H9 (cell line): ENCODE measurements at regions not wholly inside any gene's neighbourhood (a gene's known extent, or its start where the extent isn't known, plus 50 kb on each side); places are given as distances from the start of the nearest gene placed in this dataset.

Experiments
- DNase-seq: peaks from one replicate; pipeline ENCODE4 v3.0.0-alpha.2; 2017
- H2AFZ ChIP-seq: one replicate; pipeline ENCODE4 v1.6.1; 2013; ENCODE audit warnings: mild to moderate bottlenecking, low read length, control low read depth, moderate library complexity
- H2AK5ac ChIP-seq: 2 replicates; pipeline ENCODE4 v1.6.1; 2013; ENCODE audit warnings: low read length, control low read depth, mixed read lengths; ENCODE audit not compliant: insufficient read length
- H2BK120ac ChIP-seq: one replicate; pipeline ENCODE4 v1.6.1; 2013; ENCODE audit warnings: low read depth, mild to moderate bottlenecking, low read length, control low read depth, inconsistent platforms; ENCODE audit not compliant: poor library complexity, severe bottlenecking
- H2BK12ac ChIP-seq: 2 replicates; pipeline ENCODE4 v1.6.1; 2013; ENCODE audit warnings: low read length, control low read depth, mixed read lengths, low read depth; ENCODE audit not compliant: insufficient read length
- H2BK15ac ChIP-seq: 2 replicates; pipeline ENCODE4 v1.6.1; 2013; ENCODE audit warnings: low read depth, low read length, control low read depth
- H2BK20ac ChIP-seq: one replicate; pipeline ENCODE4 v1.6.1; 2013; ENCODE audit warnings: low read depth, mild to moderate bottlenecking, low read length, control low read depth, inconsistent platforms; ENCODE audit not compliant: poor library complexity, severe bottlenecking
- H2BK5ac ChIP-seq: 2 replicates; pipeline ENCODE4 v1.6.1; 2013; ENCODE audit warnings: low read length, control low read depth, mixed read lengths; ENCODE audit not compliant: insufficient read length
- H3K14ac ChIP-seq: 2 replicates; pipeline ENCODE4 v1.6.1; 2013; ENCODE audit warnings: low read length, control low read depth; ENCODE audit not compliant: insufficient read depth
- H3K18ac ChIP-seq: 2 replicates; pipeline ENCODE4 v1.6.1; 2013; ENCODE audit warnings: low read depth, mild to moderate bottlenecking, mixed read lengths, low read length, control low read depth; ENCODE audit not compliant: insufficient read length
- H3K23ac ChIP-seq: 2 replicates; pipeline ENCODE4 v1.6.1; 2013; ENCODE audit warnings: low read length, control low read depth, mixed read lengths, low read depth; ENCODE audit not compliant: insufficient read length
- H3K23me2 ChIP-seq: 2 replicates; pipeline ENCODE4 v1.6.1; 2013; ENCODE audit warnings: low read depth, mild to moderate bottlenecking, mixed read lengths, low read length, control low read depth; ENCODE audit not compliant: insufficient read length, poor library complexity, severe bottlenecking
- H3K27ac ChIP-seq: 2 replicates; pipeline ENCODE4 v1.5.1; 2013; ENCODE audit warnings: low read length, control low read depth, mixed read lengths, low read depth; ENCODE audit not compliant: insufficient read length
- H3K27me3 ChIP-seq: 2 replicates; pipeline ENCODE4 v1.6.1; 2013; ENCODE audit warnings: low read length, control low read depth, inconsistent platforms; ENCODE audit not compliant: insufficient read depth
- H3K4ac ChIP-seq: 2 replicates; pipeline ENCODE4 v1.6.1; 2013; ENCODE audit warnings: low read depth, mild to moderate bottlenecking, control low read depth, inconsistent platforms, low read length, moderate library complexity
- H3K4me1 ChIP-seq: 2 replicates; pipeline ENCODE4 v1.6.1; 2013; ENCODE audit warnings: low read length, control low read depth, inconsistent platforms; ENCODE audit not compliant: insufficient read depth
- H3K4me2 ChIP-seq: 2 replicates; pipeline ENCODE4 v1.6.1; 2013; ENCODE audit warnings: low read length, control low read depth, mixed read lengths; ENCODE audit not compliant: insufficient read length, insufficient read depth
- H3K56ac ChIP-seq: 2 replicates; pipeline ENCODE4 v1.6.1; 2013; ENCODE audit warnings: low read depth, mild to moderate bottlenecking, mixed read lengths, low read length, control low read depth; ENCODE audit not compliant: insufficient read length
- H3K79me1 ChIP-seq: 2 replicates; pipeline ENCODE4 v1.6.1; 2013; ENCODE audit warnings: low read depth, mild to moderate bottlenecking, moderate library complexity, low read length, control low read depth, inconsistent platforms; ENCODE audit not compliant: insufficient read depth, poor library complexity, severe bottlenecking
- H3K79me2 ChIP-seq: 2 replicates; pipeline ENCODE4 v1.6.1; 2013; ENCODE audit warnings: low read length, control low read depth, inconsistent platforms; ENCODE audit not compliant: insufficient read depth
- H3K9ac ChIP-seq: 2 replicates; pipeline ENCODE4 v1.6.1; 2013; ENCODE audit warnings: low read length, control low read depth, mixed read lengths; ENCODE audit not compliant: insufficient read length; ENCODE audit errors: extremely low read depth
- H3K9me3 ChIP-seq: one replicate; pipeline ENCODE4 v1.6.1; 2013; ENCODE audit warnings: low read depth, low read length, inconsistent platforms; ENCODE audit not compliant: control insufficient read depth
- H3T11ph ChIP-seq: one replicate; pipeline ENCODE4 v1.6.1; 2013; ENCODE audit warnings: mild to moderate bottlenecking, low read length, control low read depth, inconsistent platforms
- H4K20me1 ChIP-seq: one replicate; pipeline ENCODE4 v1.6.1; 2013; ENCODE audit not compliant: control insufficient read depth, insufficient read length, insufficient read depth
- H4K5ac ChIP-seq: 2 replicates; pipeline ENCODE4 v1.6.1; 2013; ENCODE audit warnings: low read depth, mild to moderate bottlenecking, mixed read lengths, low read length, control low read depth; ENCODE audit not compliant: insufficient read length
- H4K8ac ChIP-seq: replicated peaks from 2 replicates; pipeline ENCODE4 v1.6.1; 2013; ENCODE audit warnings: low read length, control low read depth, mixed read lengths, low read depth; ENCODE audit not compliant: insufficient read length
- H4K91ac ChIP-seq: 2 replicates; pipeline ENCODE4 v1.6.1; 2013; ENCODE audit warnings: low read depth, mild to moderate bottlenecking, moderate library complexity, mixed read lengths, low read length, control low read depth; ENCODE audit not compliant: insufficient read length
- H3K27ac Mint-ChIP-seq, 3 experiments: 2 replicates in 2 of 3; 3 replicates in 1 of 3; pipeline ENCODE4 v1.8.0; 2020 to 2021; ENCODE audit warnings: mixed read lengths in 3 of 3, mild to moderate bottlenecking in 1 of 3, moderate library complexity in 1 of 3
- H3K27me3 Mint-ChIP-seq: 2 replicates; pipeline ENCODE4 v1.8.0; 2021; ENCODE audit warnings: low read depth, mild to moderate bottlenecking, moderate library complexity, mixed read lengths
- H3K36me3 Mint-ChIP-seq, 3 experiments: 2 replicates in 2 of 3; 3 replicates in 1 of 3; pipeline ENCODE4 v1.8.0; 2020 to 2021; ENCODE audit warnings: low read depth in 3 of 3, mixed read lengths in 3 of 3; ENCODE audit not compliant: insufficient read depth in 1 of 3
- H3K4me1 Mint-ChIP-seq, 2 experiments: 2 replicates each; pipeline ENCODE4 v1.8.0; 2020; ENCODE audit warnings: mixed read lengths in 2 of 2
- H3K4me3 Mint-ChIP-seq, 2 experiments: 2 replicates in 1 of 2; 3 replicates in 1 of 2; pipeline ENCODE4 v1.8.0; 2020 to 2021; ENCODE audit warnings: mild to moderate bottlenecking in 2 of 2, mixed read lengths in 2 of 2, moderate library complexity in 1 of 2
- H3K9me3 Mint-ChIP-seq, 2 experiments: 2 replicates in 1 of 2; 3 replicates in 1 of 2; pipeline ENCODE4 v1.8.0; 2020; ENCODE audit warnings: mild to moderate bottlenecking in 2 of 2, mixed read lengths in 2 of 2, moderate library complexity in 1 of 2
- CTCF ChIP-seq: fragments of 200-600 bp; sonication (generic); conservative IDR thresholded peaks from 3 replicates; pipeline ENCODE4 v1.8.0; 2021; ENCODE audit warnings: antibody characterized with exemption, mild to moderate bottlenecking
- WGBS: extraction: QIAGEN DNeasy Blood & Tissue Kit; methylation state at CpG from one replicate; pipeline ENCODE4 v1.1.7; 2013; ENCODE audit warnings: missing lambda C conversion rate, low lambda C conversion rate, mixed read lengths; ENCODE audit not compliant: insufficient read length; ENCODE audit errors: extremely low coverage; 5-methylcytosine and 5-hydroxymethylcytosine counted together

- no peak overlapping the region for H3K18ac ChIP-seq
- H4K8ac ChIP-seq, result no peak overlapping the region
- H3K23ac ChIP-seq, result no peak overlapping the region
- H3K27ac ChIP-seq, result no peak overlapping the region
- Mint-ChIP-seq H3K9me3 (no peaks in the 10 kb centered on the region), H3K4me3 (no peak overlapping the region), H3K4me1 (peaks cover 7 to 18% of the 10 kb centered on the region in 2 experiments), H3K36me3 (no peaks in the 10 kb centered on the region), H3K27ac (no peak overlapping the region), H3K27me3 (no peaks in the 10 kb centered on the region)
- no peaks in the 10 kb centered on the region for H3K23me2 ChIP-seq
- H3K79me1 ChIP-seq, result no peaks in the 10 kb centered on the region
- H2AFZ ChIP-seq, result no peak overlapping the region
- H2BK20ac ChIP-seq, result no peak overlapping the region
- no peaks in the 10 kb centered on the region for H3K79me2 ChIP-seq
- no peak overlapping the region for H2BK12ac ChIP-seq
- no peaks in the 10 kb centered on the region for H3K9me3 ChIP-seq
- no peaks in the 10 kb centered on the region for H3K27me3 ChIP-seq
- H3K4me2 ChIP-seq, result no peak overlapping the region
- H4K5ac ChIP-seq, result no peak overlapping the region
- no peak overlapping the region for H3K14ac ChIP-seq
- H3K4me1 ChIP-seq, result no peaks in the 10 kb centered on the region
- no peak overlapping the region for H3K4ac ChIP-seq
- no peak overlapping the region for H3T11ph ChIP-seq
- DNase-seq, result no peak
- H3K56ac ChIP-seq, result no peak overlapping the region
- no peak for TF ChIP-seq CTCF
- no peak overlapping the region for H2BK5ac ChIP-seq
- H4K20me1 ChIP-seq, result no peaks in the 10 kb centered on the region
- no peak overlapping the region for H3K9ac ChIP-seq
- no peak overlapping the region for H2BK120ac ChIP-seq
- no peak overlapping the region for H2AK5ac ChIP-seq
- H2BK15ac ChIP-seq, result no peak overlapping the region
- H4K91ac ChIP-seq, result no peak overlapping the region
- no CpG with 5 or more reads among the region's 2 CpGs for WGBS
Observed at GRCh38 chr5:164206196-164206595, 700.8 kb downstream of the MAT2B start.
